Epidermal melanocyte (primary cell): ENCODE measurements at regions not wholly inside any gene's neighbourhood (a gene's known extent, or its start where the extent isn't known, plus 50 kb on each side); places are given as distances from the start of the nearest gene placed in this dataset.
"Not testable (repeated sequence)": the region's sequence is repeated elsewhere in the genome, so short reads cannot be mapped to it uniquely, and the experiment has no call there.

Experiments used
- DNase-seq: peaks from one replicate; pipeline ENCODE4 v3.0.0; 2011; ENCODE audit warnings: low spot score; ENCODE audit not compliant: insufficient read length

DNA sequence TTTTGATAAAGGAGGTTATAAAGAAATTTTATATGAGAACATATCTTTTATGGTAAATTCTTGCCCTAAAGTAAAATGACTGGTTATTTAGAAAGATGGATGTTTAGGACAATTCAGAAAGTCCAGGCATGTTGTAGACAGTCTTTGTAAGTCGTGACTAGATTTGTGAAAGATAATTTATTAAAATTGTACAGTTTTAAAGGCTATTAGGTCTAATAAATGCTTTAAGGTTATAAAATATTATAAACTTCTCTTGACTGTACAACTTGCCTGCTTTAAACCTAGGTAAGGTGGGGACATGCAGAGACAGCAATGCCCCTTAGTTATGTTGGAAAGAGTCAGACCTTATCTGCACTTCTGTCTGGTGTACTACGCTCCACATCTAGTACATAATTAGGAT lies 933.5 kb downstream of the SI start:
- DNase-seq: no peak

DNA sequence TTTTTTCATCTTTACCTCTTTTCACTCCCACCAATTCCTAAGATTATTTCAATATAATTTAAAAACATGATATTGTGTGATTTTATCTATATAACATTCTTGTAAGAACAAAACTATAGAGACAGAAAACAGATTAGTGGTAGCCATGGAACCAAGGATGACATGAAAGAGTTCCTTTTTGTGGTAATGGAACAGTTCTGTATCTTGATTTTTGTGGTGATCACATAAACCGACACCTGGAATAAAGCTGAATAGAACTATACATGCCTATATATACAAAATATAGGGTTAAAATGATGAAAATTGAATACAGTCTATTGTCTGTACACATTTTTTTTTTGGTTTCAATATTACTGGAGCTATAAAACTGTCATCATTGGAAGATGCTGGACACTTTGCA lies 945.4 kb downstream of the SI start:
- DNase-seq: no peak

DNA sequence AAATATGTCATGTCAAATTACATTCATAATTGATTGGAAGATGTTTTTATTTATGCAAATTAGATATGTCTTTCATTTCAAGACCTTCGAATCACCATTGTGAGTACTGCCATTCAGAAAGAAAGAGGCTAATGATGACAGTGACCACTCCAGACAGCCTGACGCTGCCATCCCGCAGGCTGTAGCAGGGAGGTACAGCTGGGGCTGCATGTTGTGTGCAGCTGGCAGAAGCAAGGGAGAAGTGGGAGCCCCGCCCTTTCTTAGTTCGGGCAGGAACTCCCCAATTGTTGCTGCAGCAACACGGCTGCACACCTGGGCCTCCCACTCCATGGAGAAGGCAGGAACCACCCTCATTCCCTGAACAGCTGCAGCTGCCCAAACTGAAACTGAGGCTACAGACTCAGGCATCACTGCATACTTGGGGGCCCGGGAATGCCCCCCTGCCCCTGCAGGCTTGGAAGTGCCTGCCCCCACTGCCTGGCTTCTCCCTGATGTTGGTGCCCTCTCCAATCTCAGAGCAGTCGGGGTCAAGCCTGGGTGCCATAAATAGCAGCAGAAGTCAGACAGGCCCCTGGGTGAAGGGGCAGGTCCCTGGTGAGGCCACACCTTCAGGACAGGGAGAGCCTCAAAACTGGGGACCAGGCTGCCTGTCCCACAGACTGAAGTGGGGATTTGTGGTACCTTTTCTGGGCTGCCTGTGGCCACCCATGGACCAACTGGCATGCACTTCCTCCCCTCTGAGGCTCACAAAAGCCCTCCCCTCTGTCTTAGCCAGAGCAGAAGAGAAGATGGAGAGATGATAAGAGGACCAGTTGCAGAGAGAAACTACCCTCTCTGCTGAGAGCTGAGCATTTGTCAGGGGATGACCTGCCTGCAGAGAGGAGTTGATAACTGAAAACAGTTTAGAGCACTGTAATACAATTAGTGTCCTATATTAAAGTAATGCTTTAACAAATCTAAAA lies 964.6 kb downstream of the SI start:
- DNase-seq: no peak

DNA sequence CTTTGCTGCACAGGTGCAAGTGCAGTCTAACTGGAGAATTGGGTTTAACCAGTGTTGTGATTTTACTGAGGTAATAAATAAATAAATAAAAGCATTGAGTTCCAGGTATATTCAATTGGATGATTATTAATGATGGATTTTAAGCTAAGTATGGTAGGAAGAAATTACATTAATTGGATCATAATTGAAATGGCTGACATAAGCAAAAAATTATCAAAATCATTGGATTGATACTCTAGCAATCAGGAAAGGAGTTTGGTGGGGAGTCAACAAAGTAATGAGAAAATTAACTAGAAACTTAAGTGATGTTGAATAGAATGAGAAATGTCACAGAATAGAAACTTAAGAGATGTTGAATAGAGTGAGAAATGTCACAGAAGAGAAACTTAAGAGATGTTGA lies 981.9 kb downstream of the SI start:
- DNase-seq: no peak

DNA sequence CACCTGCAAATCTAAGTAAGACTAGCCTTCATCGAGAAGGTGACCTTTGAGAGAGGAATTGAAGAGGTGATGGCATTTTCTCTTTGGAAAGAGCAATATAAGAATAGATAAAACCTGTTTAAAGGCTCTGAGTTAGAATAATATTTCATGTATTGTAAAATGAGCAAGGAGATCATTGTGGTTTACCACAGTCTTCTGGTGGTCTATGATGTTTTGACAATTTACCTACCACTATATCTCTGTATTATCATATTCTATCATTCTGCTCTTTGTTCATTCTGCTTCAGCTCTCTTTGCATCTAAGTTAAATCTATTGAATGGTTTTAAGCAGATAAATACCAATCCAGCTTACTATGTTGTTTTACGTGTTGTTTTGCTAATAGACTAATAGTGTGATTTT lies 982.3 kb downstream of the SI start:
- no peak for DNase-seq

DNA sequence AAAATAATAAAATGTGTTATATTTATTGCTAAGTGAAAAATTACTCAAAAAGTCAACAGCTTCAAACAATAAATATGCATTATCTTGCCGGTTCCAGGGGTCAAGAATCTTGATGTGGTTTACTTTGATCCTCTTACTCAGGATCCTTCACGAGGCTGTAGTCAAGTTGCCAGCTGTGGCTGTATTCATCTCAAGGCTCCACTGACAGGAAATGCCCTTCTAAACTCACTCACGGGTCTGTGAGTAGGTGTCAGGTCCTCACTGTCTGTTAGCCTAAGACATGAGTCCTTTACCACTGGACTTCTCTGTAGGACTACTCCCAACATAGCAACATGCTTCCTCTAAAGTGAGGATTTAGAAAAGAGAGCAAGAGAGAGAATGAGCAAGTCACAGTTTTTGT lies 983.0 kb downstream of the SI start:
- no peak for DNase-seq

DNA sequence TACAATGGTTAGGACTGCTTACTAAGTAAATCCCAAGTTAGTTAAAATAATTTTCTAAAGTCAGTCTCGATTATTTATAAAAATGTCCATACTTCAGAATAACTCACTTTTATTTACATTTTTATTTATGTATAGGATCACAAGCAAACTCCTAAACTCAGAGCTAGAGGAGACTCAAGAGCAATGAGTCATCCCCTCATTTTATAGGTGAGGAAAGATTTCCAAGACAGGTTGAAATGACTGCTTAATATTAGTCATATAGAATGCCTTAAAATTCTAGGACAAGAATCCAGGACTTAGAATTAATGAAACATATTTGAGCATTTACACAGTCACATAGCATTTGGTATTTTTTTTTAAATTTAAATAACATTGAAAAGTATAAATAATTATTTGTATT lies 983.8 kb downstream of the SI start:
- DNase-seq: no peak

DNA sequence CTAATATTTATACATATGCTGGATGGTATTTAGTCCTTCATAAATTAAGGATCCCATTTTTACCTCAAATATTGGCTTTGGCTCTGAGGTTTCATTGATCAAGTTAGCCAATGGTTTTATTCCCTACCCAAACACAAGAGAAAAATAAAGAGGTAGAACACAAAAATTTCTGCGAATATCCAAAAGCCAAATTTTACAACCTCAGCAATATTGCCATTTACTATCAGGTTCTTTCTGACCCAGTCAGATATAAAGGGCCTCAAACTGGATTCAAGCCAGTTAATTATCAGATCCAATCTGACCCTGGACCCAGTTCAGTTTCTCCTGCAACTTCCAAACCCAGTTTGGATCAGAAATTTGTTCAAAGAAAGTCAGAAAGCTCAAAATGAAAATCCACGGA lies 998.1 kb downstream of the SI start:
- DNase-seq: no peak

DNA sequence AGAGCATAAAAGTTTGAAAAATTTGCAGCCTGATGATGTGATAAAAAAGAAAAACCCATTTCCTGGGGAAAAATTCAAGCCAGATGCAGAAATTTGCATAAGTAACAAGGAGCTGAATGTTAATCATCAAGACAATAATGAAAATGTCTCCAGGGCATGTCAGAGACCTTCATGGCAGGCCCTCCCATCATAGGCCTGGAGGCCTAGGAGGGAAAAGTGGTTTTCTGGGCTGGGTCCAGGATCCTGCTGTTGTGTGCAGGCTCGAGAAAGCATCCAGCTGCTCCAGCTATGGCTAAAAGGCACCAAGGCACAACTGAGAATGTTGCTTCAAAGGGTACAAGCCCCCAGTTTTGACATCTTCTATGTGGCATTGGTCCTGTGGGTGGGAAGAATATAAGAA lies 1014.0 kb downstream of the SI start:
- DNase-seq: no peak

DNA sequence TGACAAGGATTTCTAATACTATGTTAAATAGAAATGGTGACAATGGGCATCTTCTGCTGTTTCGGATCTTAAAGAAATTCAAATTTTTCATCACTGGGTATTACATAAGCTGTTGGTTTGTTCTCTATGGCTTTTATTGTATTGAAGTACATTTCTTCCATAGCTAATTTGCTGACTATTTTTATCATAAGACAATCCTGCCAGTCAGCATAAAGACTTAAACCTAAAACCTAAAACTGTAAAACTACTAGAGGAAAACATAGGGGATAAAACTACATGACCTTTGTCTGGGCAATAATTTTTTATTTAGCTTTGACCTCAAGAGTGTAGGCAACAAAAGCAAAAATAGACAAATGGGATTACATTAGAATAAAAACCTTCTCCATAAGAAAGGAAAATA lies 1017.4 kb downstream of the SI start:
- no peak for DNase-seq

DNA sequence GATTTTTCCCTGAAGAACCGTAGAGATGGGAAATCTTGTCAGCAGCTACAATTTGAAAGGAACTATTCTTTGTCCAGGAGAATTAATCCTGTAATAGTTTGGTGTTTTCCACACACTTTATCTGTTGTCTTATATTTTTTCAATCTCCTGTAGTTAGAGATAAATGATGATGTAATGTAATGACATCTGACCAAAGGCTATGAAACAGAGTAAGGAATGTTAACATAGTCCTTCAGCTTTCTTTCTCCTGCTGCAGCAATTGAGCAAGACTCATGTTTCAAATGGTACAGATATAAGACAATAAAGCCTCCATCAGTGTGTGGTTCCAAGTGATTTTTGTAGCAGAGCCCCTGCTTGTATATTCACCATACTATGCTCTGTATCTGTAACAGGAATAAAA lies 1028.4 kb downstream of the SI start:
- no peak for DNase-seq

DNA sequence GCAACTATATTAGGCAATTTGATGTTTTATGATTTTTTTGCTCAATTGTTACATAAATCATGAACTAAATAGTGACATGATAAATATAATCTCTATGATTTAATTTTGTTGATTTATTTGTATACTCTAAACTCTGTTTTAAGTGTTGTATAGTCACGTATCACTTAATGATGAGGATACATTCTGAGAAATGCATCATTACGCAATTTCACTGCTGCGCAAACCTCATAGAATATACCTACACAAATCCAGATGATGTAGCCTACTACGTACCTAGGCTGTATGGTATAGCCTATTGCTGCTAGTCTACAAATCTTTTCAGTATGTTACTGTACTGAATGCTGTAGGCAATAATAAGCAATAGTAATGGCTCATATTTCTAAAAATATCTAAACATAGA lies 1029.8 kb downstream of the SI start:
- no peak for DNase-seq

DNA sequence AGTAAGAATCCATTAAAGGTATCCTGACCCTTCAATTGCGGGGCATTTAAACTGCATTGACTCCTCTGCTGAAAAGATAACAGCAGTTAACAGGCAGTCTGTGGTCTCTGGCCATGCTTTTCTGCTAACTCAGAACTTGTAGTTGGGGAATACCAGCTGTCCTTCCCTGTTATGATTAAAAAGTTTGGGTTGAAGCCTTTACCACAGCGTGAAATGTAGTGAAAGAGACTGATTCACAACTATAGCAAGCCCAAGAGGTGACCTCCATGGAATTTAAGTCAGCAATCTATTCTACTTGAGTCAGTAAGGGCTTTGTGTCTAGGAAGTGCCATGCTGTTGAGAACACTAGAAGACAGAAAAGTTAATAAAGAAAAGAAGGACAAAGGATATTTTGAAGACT lies 1037.3 kb downstream of the SI start:
- no peak for DNase-seq

DNA sequence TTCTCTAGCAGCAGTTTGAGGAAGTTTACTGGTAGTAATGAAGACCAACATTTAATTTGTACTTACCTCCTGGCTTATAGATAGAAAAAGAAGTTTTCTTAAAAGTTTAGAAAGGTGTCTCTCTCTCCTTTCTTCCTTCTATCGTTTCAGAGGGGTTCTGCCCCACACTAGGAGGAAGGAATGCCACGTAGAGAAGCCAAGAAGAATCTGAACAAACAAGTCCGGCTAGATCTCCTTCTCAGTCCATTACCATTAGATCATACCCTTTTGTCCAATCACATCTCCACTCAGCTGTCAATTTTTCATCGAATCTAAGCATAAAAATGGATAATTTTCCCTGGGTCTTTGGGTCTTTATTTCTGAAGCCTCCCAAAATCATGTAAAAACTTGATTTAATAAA lies 1048.1 kb downstream of the SI start:
- no peak for DNase-seq

DNA sequence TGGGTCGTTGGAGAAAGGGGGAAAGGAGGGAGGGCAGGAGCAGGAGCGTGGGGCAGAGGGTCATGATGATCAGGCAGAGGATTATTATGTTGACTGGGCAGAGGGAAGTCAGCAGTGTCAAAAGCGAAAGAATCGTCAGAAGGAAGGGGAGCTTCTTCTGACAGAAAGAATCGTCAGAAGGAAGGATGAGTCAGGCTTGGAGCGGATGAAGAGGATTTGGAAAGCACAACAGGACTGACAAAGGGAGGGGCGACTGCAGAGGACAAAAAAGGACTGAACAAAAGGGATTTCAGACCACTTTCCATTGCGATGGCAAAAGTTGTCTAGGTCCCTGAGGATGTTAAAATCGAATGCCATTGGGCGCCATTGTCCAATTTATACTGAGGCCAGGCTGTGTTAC lies 1053.5 kb downstream of the SI start:
- no peak for DNase-seq

DNA sequence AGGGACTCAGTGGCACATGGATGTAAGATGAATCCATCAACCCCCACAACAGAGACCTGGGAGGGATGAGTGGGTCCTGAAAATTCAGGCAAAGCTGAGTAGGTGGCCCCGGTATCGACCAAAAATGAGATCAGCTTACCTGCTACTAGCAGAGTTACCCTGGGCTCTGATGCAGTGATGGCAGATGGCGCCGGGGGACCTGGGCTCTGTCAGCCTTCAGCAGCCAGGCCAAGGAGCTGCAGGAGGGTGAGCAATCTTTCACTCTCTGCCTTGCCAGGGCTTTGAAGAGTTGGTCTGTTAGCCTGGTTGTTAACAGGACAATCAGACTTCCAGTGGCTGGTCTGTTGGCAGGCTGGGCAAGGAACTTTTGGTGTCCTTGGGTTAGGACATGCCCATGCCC lies 1054.8 kb downstream of the SI start:
- DNase-seq: no peak

DNA sequence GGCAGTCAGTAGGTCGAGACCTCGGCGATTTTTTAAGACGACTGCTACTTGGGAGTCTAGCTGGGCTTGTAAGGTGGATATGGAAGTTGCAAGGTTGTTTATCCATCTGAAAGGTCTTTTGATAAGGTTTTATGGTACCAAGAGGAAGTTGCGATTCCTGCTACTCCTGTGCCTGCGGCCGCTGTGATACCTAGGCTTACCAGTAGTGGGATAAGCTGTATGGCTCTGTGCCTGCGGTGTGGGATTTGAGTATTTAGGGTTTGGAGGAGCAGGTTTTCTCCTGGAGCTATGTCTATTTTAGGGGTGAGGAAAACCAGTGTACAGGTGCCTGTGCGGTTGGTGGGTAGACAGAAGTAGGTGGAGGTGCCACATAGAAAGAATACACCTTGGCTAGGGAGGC lies 1059.8 kb downstream of the SI start:
- DNase-seq: no peak

DNA sequence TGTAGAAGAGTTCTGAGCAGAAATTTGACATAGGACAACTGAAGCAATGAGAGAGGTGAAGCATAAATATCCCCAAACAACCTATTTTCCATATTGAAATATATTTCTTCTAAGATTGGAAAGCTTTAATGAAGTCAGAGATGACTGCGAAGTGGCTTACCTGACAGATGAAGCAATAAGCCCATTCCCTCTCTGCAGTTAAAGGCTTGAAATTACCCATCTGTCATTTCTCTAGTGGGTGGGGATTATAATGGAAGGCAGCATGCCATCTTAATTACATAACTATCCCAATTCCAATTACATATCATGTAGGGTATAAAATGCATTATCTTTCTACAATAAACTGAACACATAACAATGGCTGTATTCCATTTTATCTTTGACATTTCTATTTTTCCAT lies 1070.5 kb downstream of the SI start:
- no peak for DNase-seq

DNA sequence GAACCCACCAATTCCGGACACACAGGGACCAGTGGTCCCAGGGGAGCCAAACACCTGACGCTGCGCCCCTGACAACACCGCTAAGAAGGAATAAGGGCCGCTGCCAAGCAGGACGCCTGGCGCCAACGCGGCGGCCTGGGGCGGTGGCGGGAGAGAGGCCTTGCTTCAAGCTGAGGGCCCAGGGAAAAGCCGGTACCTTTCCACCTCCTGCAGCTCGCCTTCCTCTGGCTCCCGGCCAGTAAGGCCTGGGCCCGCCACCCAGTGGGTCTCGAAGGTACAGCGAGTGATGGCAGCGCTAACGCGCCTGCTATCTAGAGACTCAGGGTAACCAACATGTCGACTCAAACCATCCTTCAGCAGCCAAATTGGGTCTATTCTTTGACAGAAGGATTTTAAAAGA lies 1074.1 kb downstream of the SI start:
- DNase-seq: no peak

DNA sequence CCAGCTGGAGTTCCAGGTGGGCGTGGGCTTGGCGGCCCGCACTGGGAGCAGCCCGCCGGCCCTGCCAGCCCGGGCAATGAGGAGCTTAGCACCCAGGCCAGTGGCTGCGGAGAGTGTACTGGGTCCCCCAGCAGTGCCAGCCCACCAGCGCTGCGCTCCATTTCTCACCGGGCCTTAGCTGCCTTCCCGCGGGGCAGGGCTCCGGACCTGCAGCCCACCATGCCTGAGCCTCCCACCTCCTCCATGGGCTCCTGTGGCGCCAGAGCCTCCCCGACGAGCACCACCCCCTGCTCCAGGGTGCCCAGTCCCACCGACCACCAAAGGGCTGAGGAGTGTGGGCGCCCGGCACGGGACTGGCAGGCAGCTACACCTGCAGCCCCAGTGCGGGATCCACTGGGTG lies 1075.3 kb downstream of the SI start:
- DNase-seq: not testable (repeated sequence)

DNA sequence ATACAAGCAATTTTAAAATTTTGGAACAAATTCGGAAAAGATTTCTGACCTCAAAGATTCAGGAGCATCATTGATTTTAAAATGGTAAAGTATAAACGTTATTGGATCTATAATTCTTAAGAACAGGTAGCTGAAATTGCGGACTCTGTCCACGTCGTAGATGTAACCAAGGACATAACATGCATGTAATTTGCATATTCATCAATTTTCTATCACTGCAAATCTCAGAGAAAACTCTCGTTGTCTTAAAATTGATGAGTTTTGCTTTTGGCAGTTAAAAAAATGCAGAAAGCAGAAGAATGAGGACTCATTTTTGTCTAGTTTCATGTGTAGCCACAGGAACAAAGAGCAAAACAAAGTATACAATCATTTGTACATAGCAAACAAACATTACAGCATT lies 1094.4 kb downstream of the SI start:
- DNase-seq: no peak

DNA sequence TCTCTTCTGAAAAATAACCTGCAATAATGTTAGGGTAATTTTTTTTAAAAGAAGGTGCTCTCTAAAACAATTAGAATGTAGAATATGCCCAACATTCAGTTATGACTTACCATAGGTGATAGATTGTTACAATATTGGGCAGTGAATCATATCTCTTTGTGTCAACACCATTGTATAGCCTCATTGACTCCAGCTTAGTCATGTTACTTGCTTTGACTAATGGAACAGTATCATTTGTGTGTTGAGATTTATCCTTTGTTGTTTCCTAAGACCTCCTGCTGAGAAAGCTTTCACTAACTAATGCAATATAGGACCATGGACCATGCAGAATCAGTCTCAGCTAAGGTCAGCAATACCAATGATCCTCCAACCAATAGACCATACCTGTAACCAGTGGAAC lies 1106.4 kb downstream of the SI start:
- no peak for DNase-seq

DNA sequence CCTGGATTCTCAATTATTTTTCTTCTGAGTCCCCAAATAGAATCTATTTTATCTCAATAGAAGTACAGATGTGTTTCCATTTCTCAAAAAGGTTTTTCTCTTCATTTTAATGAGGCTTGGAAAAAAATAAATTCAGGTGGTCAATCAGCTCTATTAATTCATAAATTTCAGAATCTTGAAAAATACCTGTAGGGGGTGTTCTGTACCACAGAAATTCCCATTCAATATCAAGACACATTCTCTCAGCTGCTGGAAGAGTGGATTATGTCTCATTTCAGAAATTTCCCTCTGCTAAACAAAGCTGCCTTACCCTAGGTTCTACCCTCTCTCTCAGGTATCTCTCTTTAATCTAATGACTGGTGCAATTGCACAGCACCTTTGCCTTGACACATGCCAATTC lies 1121.2 kb downstream of the SI start:
- no peak for DNase-seq

DNA sequence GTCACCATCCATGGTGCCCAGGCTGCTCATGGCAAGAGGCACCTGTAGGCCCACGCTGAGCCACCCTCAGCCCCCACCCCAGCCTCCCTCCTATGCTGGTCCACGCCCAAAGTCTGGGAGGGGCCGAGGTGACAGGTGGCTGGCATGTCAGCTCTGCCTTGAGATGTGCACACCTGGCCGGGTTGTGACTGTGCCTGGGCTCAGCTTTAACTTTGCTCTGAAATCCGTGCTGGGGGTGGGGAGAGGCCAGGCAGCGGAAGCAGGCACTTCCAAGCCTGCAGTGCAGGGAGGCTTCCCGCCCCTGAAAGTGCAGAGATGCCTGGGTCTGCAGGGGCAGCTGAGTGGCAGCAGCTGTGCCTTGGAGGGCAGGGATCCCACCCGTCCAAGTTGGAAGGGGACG lies 1124.8 kb downstream of the SI start:
- DNase-seq: no peak
